VCaP (cell line): ENCODE measurements at regions not wholly inside any gene's neighbourhood (a gene's known extent, or its start where the extent isn't known, plus 50 kb on each side); places are given as distances from the start of the nearest gene placed in this dataset.

ENCODE experiments used
- H3K27ac ChIP-seq: fragments of 450-650 bp; 2 replicates; pipeline ENCODE4 v1.5.1; 2017
- TF ChIP-seq, protein P1 (sequence below): fragments of 450-650 bp; conservative IDR thresholded peaks from 2 replicates; pipeline ENCODE4 v1.5.1; 2017; ENCODE audit warnings: mild to moderate bottlenecking, moderate library complexity

- H3K27ac ChIP-seq: no peak overlapping the region
- TF ChIP-seq, protein P1, sequence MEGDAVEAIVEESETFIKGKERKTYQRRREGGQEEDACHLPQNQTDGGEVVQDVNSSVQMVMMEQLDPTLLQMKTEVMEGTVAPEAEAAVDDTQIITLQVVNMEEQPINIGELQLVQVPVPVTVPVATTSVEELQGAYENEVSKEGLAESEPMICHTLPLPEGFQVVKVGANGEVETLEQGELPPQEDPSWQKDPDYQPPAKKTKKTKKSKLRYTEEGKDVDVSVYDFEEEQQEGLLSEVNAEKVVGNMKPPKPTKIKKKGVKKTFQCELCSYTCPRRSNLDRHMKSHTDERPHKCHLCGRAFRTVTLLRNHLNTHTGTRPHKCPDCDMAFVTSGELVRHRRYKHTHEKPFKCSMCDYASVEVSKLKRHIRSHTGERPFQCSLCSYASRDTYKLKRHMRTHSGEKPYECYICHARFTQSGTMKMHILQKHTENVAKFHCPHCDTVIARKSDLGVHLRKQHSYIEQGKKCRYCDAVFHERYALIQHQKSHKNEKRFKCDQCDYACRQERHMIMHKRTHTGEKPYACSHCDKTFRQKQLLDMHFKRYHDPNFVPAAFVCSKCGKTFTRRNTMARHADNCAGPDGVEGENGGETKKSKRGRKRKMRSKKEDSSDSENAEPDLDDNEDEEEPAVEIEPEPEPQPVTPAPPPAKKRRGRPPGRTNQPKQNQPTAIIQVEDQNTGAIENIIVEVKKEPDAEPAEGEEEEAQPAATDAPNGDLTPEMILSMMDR: no peak
Measured at GRCh38 chr9:100852088-100852487, 176.4 kb upstream of the PLPPR1 start.

DNA sequence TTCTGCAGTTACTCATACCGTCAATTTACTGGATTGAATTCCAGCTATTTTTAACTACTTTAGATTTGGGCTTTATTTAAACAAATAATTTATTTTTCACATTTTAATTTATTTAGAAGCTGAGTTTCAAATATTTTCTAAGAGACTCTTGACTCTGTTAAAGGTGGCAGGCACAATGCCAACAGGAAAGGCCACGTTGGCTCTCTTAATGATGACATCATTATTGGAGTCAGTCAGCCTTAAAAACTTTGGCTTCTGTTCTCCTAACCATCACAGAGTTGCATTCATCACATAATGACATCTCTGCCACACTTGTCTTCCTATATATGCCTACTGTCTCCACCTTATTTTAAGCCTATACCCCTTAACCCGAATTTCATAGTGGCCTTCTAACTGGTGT lies 172.3 kb upstream of the PLPPR1 start:
- TF ChIP-seq, protein P1: no peak
- no peak overlapping the region for H3K27ac ChIP-seq

- no peak overlapping the region for H3K27ac ChIP-seq
- TF ChIP-seq, protein P1: no peak
Measured at GRCh38 chr9:100865111-100865510, 163.4 kb upstream of the PLPPR1 start.

DNA sequence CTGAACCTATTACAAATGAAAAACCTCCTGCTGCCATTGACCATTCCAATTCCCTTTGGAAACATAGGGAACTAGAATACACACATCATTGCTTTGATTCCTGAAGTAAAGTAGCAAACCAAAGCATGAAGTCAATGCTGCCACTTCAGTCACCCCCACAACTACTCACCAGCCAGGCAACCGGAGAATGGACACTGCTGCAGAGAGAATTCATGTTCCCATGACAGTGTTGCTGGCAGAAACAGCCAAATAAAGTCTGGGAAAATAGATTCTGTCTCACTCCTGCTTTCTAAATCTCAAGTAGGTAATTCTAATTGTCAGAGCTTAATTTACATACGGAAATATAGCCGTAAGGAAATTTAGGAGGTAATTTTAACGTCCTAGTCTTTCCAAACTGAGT lies 162.9 kb upstream of the PLPPR1 start:
- TF ChIP-seq, protein P1: no peak
- H3K27ac ChIP-seq: no peak overlapping the region

GRCh38 chr9:100869326-100869725 lies 159.2 kb upstream of the PLPPR1 start:
- TF ChIP-seq, protein P1: no peak
- no peak overlapping the region for H3K27ac ChIP-seq

DNA sequence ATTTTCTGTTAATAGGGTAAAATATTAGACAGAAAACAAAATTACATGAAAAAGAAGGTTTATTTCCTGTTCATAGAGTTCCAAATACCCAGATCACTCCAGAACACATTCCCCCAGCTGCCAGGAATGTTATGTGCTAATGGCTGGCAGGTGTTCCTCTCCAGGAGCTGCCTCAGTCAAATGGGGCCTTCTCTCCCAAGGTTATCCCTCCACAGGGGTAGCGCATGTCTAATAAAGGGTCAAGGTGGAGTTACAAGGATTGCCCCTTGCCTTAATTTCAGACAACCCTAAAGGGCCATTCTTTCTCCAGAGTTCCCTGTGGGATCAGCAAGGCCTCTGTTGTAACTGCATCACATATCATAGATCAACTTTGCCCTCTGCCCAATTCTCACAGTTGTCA lies 148.6 kb upstream of the PLPPR1 start:
- H3K27ac ChIP-seq: no peak overlapping the region

GRCh38 chr9:100880284-100880683 lies 148.2 kb upstream of the PLPPR1 start:
- TF ChIP-seq, protein P1: no peak
- H3K27ac ChIP-seq: no peak overlapping the region

More for the DNA sequence above, 148.6 kb upstream of the PLPPR1 start:
- TF ChIP-seq, protein P1: no peak

- H3K27ac ChIP-seq: no peak overlapping the region
- TF ChIP-seq, protein P1: no peak
Measured at GRCh38 chr9:100884518-100884917, 144.0 kb upstream of the PLPPR1 start.
